ENCODE measurements at regions not wholly inside any gene's neighbourhood (a gene's known extent, or its start where the extent isn't known, plus 50 kb on each side); places are given as distances from the start of the nearest gene placed in this dataset.

DNA sequence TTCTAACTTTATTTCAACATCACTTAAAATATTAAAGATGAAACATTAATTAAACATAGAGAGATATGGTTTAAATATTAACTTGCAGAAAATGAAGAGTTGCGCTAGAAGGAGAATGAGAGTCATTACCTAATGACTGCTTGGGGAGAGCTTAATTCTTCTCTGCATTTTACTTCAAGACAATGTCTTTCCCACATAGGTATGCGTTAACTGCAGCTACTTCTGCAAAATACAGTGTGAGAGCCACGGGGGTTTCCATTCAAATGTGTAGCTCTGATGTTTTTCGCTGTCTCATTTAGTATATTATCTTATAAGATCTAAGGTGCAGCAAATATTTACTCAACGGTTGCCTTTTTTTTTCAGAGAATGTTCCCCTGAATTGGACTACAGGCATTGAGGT, 126.7 kb downstream of the TMX3 start:
- ATAC-seq (no peak), DNase-seq (no peak)
- TF ChIP-seq, protein P1, sequence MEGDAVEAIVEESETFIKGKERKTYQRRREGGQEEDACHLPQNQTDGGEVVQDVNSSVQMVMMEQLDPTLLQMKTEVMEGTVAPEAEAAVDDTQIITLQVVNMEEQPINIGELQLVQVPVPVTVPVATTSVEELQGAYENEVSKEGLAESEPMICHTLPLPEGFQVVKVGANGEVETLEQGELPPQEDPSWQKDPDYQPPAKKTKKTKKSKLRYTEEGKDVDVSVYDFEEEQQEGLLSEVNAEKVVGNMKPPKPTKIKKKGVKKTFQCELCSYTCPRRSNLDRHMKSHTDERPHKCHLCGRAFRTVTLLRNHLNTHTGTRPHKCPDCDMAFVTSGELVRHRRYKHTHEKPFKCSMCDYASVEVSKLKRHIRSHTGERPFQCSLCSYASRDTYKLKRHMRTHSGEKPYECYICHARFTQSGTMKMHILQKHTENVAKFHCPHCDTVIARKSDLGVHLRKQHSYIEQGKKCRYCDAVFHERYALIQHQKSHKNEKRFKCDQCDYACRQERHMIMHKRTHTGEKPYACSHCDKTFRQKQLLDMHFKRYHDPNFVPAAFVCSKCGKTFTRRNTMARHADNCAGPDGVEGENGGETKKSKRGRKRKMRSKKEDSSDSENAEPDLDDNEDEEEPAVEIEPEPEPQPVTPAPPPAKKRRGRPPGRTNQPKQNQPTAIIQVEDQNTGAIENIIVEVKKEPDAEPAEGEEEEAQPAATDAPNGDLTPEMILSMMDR (IDR thresholded peaks at IDR 0.05) = no peak
- no peaks in the 10 kb centered on the region for H3K36me3 ChIP-seq (ENCODE audit: low read depth)
- no peaks in the 10 kb centered on the region for H3K9me3 ChIP-seq
- no peaks in the 10 kb centered on the region for H3K4me1 ChIP-seq (ENCODE audit: low read depth)
- intact Hi-C loops (cut with DNase I, micrococcal nuclease) = no loop called here
- H3K4me3 ChIP-seq = no peak overlapping the region

DNA sequence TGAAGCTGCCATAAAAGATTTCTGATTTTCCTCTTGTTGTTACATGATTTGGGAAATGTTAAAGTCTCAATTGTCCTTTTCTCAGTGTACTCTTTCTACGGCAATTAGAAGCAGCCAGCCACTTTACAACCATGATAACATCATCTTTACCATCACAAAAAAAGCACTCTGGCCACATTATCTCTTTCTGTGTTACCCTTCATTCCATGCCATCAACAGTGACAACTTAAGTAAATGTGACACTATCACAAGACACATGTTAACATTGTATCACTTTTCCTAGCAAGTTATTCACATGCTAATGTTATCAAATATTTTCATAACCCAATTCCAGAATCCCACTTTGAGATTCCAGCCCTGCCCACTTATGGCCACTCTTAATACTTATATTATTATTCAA, 131.2 kb downstream of the TMX3 start:
- no peaks in the 10 kb centered on the region for H3K36me3 ChIP-seq (ENCODE audit: low read depth)
- no peaks in the 10 kb centered on the region for H3K4me1 ChIP-seq (ENCODE audit: low read depth)
- TF ChIP-seq, protein P1 (IDR thresholded peaks at IDR 0.05) = no peak
- intact Hi-C loops (cut with DNase I, micrococcal nuclease) = no loop called here
- DNase-seq (no peak), ATAC-seq (no peak)
- H3K9me3 ChIP-seq = no peaks in the 10 kb centered on the region
- H3K4me3 ChIP-seq = no peak overlapping the region

DNA sequence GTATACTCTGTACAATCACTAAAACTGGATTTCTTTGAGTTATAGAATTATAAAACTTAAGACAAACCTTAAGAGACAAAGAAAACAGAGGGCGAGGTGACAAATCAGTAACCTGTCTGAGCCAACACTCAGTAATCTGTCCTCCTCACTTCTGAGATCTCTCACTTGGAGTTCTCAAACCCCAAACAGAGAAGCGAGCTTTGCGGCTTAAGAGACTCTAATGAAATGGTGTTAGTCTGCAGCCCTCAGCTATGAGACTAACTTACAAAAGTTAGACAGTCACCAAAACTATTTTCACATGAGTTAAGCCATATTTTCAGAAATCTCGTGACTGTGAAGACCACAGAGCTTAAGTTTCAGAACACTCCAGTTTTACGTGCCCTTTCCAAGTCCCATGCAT, 140.6 kb downstream of the TMX3 start:
- intact Hi-C loops (cut with DNase I, micrococcal nuclease) = no loop called here
- ATAC-seq = no peak

DNA sequence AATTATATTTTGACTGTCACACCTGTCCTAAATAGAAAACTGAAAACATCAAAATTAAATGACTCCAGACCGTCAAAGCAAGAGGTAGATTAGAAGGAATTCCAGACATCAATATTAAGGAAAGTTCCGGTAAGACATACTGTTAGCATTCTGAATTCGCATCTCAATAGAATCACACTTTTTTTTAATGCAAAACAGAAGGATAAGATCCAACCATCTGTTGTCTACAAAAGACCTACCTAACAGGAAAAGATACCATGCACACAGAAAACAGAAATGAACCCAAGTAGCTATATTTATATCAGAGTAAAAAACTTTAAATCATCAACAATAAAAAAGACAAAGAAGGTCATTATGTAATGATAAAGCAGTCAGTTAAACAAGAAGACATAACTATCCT, 145.0 kb downstream of the TMX3 start:
- TF ChIP-seq, protein P1 (IDR thresholded peaks at IDR 0.05) = no peak
- DNase-seq (no peak), ATAC-seq (no peak)
- no peaks in the 10 kb centered on the region for H3K9me3 ChIP-seq
- no peak overlapping the region for H3K4me3 ChIP-seq
- no peaks in the 10 kb centered on the region for H3K36me3 ChIP-seq (ENCODE audit: low read depth)
- no peaks in the 10 kb centered on the region for H3K4me1 ChIP-seq (ENCODE audit: low read depth)
- intact Hi-C loops (cut with DNase I, micrococcal nuclease) = no loop called here

More for the DNA sequence above, 140.6 kb downstream of the TMX3 start:
- TF ChIP-seq, protein P1 (IDR thresholded peaks at IDR 0.05) = no peak
- H3K9me3 ChIP-seq = no peaks in the 10 kb centered on the region
- H3K4me1 ChIP-seq (ENCODE audit: low read depth) = no peaks in the 10 kb centered on the region
- DNase-seq = no peak
- H3K36me3 ChIP-seq (ENCODE audit: low read depth) = no peaks in the 10 kb centered on the region
- no peak overlapping the region for H3K4me3 ChIP-seq

DNA sequence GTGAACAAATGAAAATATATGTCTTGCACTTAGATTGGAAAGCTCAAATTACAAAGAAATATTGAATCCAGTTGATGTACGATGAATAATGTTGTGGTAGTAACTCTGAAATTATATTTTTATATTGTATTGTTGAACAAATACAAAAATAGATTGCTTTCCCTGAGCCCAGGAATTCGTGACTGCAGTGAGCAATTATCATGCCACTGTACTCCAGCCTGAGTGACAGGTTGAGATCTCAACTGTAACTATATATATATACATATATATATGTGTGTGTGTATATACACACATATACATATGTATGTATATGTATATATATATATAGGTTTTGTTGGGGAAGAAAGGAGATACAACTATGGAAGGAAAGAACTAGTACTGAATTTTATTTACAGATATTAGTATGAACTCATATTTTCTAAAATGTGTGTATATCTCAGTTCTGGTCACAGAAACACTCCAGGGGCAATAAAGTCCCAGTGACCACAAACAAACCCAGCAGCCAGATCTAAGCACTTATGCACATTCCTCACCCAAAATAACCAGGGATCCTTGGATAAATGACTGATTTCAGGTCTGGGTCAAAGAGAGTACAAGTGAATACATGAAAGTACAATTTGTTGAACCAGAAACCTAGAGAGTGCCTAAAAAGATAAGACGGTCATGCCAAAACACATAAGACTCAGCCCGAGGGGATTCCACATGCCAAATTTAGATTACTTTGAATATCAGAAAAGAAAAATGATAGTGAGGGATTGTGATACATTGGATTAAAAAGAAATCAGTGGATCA, 146.3 kb downstream of the TMX3 start:
- no peaks in the 10 kb centered on the region for H3K36me3 ChIP-seq (ENCODE audit: low read depth)
- ATAC-seq = no peak
- DNase-seq = no peak
- no peaks in the 10 kb centered on the region for H3K9me3 ChIP-seq
- intact Hi-C loops (cut with DNase I, micrococcal nuclease) = no loop called here
- H3K4me1 ChIP-seq (ENCODE audit: low read depth) = no peaks in the 10 kb centered on the region
- TF ChIP-seq, protein P1 (IDR thresholded peaks at IDR 0.05) = no peak
- H3K4me3 ChIP-seq = no peak overlapping the region
